Peyer's patch (tissue), 4 donors: ENCODE measurements at regions not wholly inside any gene's neighbourhood (a gene's known extent, or its start where the extent isn't known, plus 50 kb on each side); places are given as distances from the start of the nearest gene placed in this dataset.

Experiments
- DNase-seq, 3 donors: peaks; one replicate each; pipeline ENCODE4 v3.0.0-alpha.2; 2017 to 2019
- H3K27ac ChIP-seq, 4 donors: fragments of 200-600 bp; sonication (generic); one replicate each; pipeline ENCODE4 v1.5.1; 2016 to 2019
- H3K27me3 ChIP-seq, 2 donors: fragments of 200-600 bp; sonication (generic); one replicate each; pipeline ENCODE4 v1.5.1; 2019
- H3K36me3 ChIP-seq, 3 donors: fragments of 200-600 bp; sonication (generic); one replicate each; pipeline ENCODE4 v1.5.1; 2016 to 2019
- H3K4me1 ChIP-seq, 4 donors: fragments of 200-600 bp; sonication (generic); one replicate each; pipeline ENCODE4 v1.5.1; 2016 to 2019
- H3K4me3 ChIP-seq, 4 donors: fragments of 200-600 bp; sonication (generic); 1 replicate in 3 of 4; 2 replicates in 1 of 4; pipeline ENCODE4 v1.5.1; 2016 to 2019; ENCODE audit warnings: mild to moderate bottlenecking in 1 of 4
- H3K9me3 ChIP-seq, 4 donors: fragments of 200-600 bp; sonication (generic); one replicate each; pipeline ENCODE4 v1.5.1; 2016 to 2019; ENCODE audit warnings: mild to moderate bottlenecking in 1 of 4
- POLR2A ChIP-seq, 2 donors: fragments of 450-650 bp; IDR thresholded peaks; one replicate each; pipeline ENCODE4 v1.5.1; 2017; ENCODE audit warnings: antibody characterized with exemption in 2 of 2, mild to moderate bottlenecking in 2 of 2, moderate library complexity in 2 of 2
- TF ChIP-seq, protein P1 (sequence below), 6 experiments: fragments of 450-650 bp in 4 of 6; fragments of 200-600 bp in 2 of 6; sonication (generic) in 1 of 6; IDR thresholded peaks; one replicate each; pipeline ENCODE4 v1.5.1; 2017 to 2019; ENCODE audit warnings: antibody characterized with exemption in 6 of 6, mild to moderate bottlenecking in 3 of 6, moderate library complexity in 1 of 6

DNA sequence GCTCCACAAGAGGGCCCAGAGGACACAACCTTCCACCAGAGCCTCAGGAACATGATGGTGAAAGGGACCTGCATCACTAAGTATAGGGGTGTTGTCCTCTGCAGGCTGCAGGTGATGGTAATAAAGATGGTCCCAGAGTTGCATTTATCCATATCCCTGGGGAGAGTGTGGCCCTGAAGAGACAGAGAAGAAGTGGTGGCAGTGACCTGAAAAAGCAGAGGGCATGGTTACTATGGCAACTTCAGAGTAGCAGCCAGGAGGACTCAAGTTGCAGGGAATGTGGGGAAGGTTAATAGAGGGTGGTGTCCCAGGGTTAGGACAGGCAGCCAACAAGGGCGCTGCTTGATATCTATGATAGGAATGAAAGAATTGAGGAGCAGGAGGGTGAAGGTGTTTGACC, 57.1 kb downstream of the HLA-A start:
- DNase-seq: no peak
- Histone ChIP-seq H3K36me3 (no peaks in the 10 kb centered on the region), H3K9me3 (no peaks in the 10 kb centered on the region), H3K4me1 (no peaks in the 10 kb centered on the region), H3K4me3 (no peak overlapping the region), H3K27me3 (no peaks in the 10 kb centered on the region), H3K27ac (no peak overlapping the region)
- TF ChIP-seq, protein P1, sequence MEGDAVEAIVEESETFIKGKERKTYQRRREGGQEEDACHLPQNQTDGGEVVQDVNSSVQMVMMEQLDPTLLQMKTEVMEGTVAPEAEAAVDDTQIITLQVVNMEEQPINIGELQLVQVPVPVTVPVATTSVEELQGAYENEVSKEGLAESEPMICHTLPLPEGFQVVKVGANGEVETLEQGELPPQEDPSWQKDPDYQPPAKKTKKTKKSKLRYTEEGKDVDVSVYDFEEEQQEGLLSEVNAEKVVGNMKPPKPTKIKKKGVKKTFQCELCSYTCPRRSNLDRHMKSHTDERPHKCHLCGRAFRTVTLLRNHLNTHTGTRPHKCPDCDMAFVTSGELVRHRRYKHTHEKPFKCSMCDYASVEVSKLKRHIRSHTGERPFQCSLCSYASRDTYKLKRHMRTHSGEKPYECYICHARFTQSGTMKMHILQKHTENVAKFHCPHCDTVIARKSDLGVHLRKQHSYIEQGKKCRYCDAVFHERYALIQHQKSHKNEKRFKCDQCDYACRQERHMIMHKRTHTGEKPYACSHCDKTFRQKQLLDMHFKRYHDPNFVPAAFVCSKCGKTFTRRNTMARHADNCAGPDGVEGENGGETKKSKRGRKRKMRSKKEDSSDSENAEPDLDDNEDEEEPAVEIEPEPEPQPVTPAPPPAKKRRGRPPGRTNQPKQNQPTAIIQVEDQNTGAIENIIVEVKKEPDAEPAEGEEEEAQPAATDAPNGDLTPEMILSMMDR (IDR thresholded peaks at IDR 0.05): no peak
- TF ChIP-seq POLR2A (IDR thresholded peaks at IDR 0.05): no peak

DNA sequence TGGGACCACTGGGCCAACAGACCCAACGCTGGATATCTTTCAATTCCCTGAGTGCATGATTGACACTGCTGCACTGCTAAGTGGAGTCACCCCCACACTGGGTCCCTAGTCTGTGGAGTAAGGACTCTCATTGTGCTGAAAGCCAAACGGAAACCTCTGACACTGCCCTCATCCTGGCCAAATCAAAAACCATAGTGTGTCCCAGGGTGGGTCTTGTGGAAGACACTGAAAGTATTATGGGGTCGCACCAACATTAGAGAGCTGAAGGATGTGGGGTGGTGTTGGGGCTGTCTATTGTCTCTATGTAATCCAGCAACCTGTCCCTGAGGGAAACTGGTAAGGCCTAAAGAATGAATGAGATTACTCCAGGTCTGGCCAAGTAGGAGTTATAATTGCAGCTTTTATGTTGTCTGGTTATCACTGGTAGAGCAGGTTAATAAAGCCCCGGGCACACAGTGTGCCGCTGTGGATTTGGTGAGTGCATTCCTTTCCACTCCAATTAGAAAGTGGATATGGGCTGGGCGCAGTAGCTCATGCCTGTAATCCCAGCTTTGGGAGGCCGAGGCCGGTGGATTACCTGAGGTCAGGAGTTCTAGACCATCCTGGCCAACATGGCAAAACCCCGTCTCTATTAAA, 57.9 kb downstream of the HLA-A start:
- TF ChIP-seq POLR2A (IDR thresholded peaks at IDR 0.05): no peak
- TF ChIP-seq, protein P1 (IDR thresholded peaks at IDR 0.05): no peak
- Histone ChIP-seq H3K9me3 (no peaks in the 10 kb centered on the region), H3K36me3 (no peaks in the 10 kb centered on the region), H3K4me1 (no peaks in the 10 kb centered on the region), H3K4me3 (no peak overlapping the region), H3K27me3 (no peaks in the 10 kb centered on the region), H3K27ac (no peak overlapping the region)
- no peak for DNase-seq

DNA sequence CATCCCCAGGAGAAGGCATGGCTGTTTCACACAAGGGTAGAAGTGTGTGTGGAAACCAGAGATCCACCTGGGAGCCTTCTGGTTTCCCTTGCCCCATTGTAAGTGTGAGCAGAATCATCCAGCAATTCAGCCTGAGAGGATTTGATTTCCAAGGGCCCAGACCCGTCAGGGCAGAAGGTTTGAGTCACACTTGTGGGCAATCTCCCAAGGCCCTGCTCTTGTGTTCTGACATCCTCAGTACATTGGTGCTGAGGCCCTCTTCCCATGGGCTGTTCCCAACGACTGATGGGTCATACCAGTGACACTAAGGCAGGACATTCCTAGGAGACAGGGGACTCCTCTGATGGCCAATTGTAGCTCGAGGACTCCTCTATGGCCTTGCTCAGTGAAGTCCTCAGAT, 58.2 kb upstream of the POLR1H start:
- H3K4me3 ChIP-seq: no peak overlapping the region

DNA sequence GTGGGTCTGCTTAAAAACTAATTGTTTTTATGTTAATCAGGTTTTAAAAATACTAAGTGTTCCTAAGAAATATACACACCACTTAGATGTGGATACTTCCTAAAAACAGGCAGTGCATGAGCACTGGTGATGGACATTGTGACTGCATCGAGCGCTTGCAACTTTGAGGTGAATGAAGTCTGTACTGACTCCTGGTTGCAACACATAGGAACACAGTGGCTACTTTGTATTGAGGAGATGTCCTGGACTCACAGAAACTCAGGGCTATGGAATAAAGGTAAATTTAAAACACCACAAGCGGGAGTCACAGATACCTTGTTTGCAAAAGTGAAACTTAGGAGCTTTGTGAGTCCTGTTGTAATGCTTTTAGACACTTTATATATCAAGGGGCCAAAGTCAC, 55.6 kb upstream of the POLR1H start:
- H3K4me1 ChIP-seq: peaks cover 0 to 15% (median 6%) of the 10 kb centered on the region in 4 donors
- H3K27ac ChIP-seq: no peak overlapping the region
- no peaks in the 10 kb centered on the region for H3K9me3 ChIP-seq
- H3K27me3 ChIP-seq: no peaks in the 10 kb centered on the region
- DNase-seq: no peak
- H3K36me3 ChIP-seq: no peaks in the 10 kb centered on the region
- H3K4me3 ChIP-seq: no peak overlapping the region
- TF ChIP-seq, protein P1 (IDR thresholded peaks at IDR 0.05): no peak
- TF ChIP-seq POLR2A (IDR thresholded peaks at IDR 0.05): no peak

More for the DNA sequence above, 58.2 kb upstream of the POLR1H start:
- Histone ChIP-seq H3K9me3 (no peaks in the 10 kb centered on the region), H3K27me3 (no peaks in the 10 kb centered on the region), H3K4me1 (peaks cover 0 to 15% (median 6%) of the 10 kb centered on the region in 4 donors), H3K36me3 (no peaks in the 10 kb centered on the region), H3K27ac (no peak overlapping the region)
- DNase-seq: no peak
- TF ChIP-seq, protein P1 (IDR thresholded peaks at IDR 0.05): no peak
- TF ChIP-seq POLR2A (IDR thresholded peaks at IDR 0.05): no peak

DNA sequence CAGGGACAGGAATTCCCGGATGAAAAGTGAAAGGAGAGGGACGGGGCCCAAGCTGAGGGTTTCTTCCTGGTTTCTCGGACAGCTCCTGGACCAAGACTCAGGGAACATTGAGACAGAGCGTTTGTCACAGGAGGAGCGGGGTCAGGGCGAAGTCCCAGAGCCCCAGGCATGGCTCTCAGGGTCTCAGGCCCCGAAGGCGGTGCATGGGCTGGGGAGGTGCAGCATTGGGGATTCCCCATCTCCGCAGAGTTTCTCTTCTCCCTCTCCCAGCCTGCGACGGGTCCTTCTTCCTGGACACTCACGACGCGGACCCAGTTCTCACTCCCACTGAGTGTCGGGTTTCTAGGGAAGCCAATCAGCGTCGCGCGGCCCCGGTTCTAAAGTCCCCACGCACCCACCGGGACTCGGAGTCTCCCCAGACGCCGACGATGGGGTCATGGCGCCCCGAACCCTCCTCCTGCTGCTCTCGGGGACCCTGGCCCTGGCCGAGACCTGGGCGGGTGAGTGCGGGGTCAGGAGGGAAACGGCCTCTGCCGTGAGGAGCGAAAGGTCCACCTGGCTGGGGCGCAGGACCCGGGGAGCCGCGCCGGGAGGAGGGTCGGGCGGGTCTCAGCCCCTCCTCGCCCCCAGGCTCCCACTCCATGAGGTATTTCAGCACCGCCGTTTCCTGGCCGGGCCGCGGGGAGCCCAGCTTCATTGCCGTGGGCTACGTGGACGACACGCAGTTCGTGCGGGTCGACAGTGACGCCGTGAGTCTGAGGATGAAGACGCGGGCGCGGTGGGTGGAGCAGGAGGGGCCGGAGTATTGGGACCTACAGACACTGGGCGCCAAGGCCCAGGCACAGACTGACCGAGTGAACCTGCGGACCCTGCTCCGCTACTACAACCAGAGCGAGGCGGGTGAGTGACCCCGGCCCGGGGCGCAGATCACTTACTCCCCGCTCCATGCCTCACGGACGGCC, 54.6 kb upstream of the POLR1H start:
- DNase-seq: peak in 2 of 3 donors; percentile 55 to 64

More for the DNA sequence above, 54.6 kb upstream of the POLR1H start:
- Histone ChIP-seq H3K4me3 (peak overlapping the region; percentile 44 to 56 (median 48)), H3K36me3 (no peaks in the 10 kb centered on the region), H3K9me3 (no peaks in the 10 kb centered on the region), H3K4me1 (peaks cover 0 to 15% (median 6%) of the 10 kb centered on the region in 4 donors), H3K27me3 (no peaks in the 10 kb centered on the region), H3K27ac (no peak overlapping the region)
- TF ChIP-seq, protein P1 (IDR thresholded peaks at IDR 0.05): no peak
- no peak for TF ChIP-seq POLR2A (IDR thresholded peaks at IDR 0.05)
